Activated T-cell treated with anti-CD3 and anti-CD28 coated beads for 48 hours (primary cell): ENCODE measurements at regions not wholly inside any gene's neighbourhood (a gene's known extent, or its start where the extent isn't known, plus 50 kb on each side); places are given as distances from the start of the nearest gene placed in this dataset.
A peak's percentile ranks its signal among the peaks of the same experiment; 100 is the strongest.

Source experiments
- DNase-seq: peaks from one replicate; pipeline ENCODE4 v3.0.0-alpha.2; 2020; ENCODE audit warnings: low read depth

- DNase-seq, result no peak
These were observed 107.5 kb downstream of the CYSLTR2 start for GRCh38 chr13:48761256-48761655.

- DNase-seq, result peak; percentile 65
These were observed 115.5 kb downstream of the CYSLTR2 start for GRCh38 chr13:48769107-48769704.

- no peak for DNase-seq
These were observed 116.6 kb downstream of the CYSLTR2 start for GRCh38 chr13:48770372-48770771.

- no peak for DNase-seq
These were observed 119.2 kb downstream of the CYSLTR2 start for GRCh38 chr13:48772908-48773307.

- DNase-seq, result no peak
These were observed 120.0 kb downstream of the CYSLTR2 start for GRCh38 chr13:48773531-48774275.

GRCh38 chr13:48775285-48775684 is 121.6 kb downstream of the CYSLTR2 start:
- no peak for DNase-seq

GRCh38 chr13:48775804-48776203 is 122.1 kb downstream of the CYSLTR2 start:
- DNase-seq, result no peak

- DNase-seq, result no peak
These were observed 122.7 kb downstream of the CYSLTR2 start for GRCh38 chr13:48776401-48776800.

- DNase-seq, result no peak
These were observed 124.9 kb downstream of the CYSLTR2 start for GRCh38 chr13:48778610-48779009.

GRCh38 chr13:48780713-48781341 is 127.1 kb downstream of the CYSLTR2 start:
- no peak for DNase-seq

GRCh38 chr13:48782429-48782840 is 128.7 kb downstream of the CYSLTR2 start:
- DNase-seq, result no peak

- no peak for DNase-seq
These were observed 129.5 kb downstream of the CYSLTR2 start for GRCh38 chr13:48783181-48783630.

GRCh38 chr13:48783695-48784230 is 130.0 kb downstream of the CYSLTR2 start:
- DNase-seq, result no peak

- DNase-seq, result no peak
These were observed 131.3 kb downstream of the CYSLTR2 start for GRCh38 chr13:48784916-48785548.

GRCh38 chr13:48790199-48790598 is 136.5 kb downstream of the CYSLTR2 start:
- no peak for DNase-seq

- DNase-seq, result no peak
These were observed 137.2 kb downstream of the CYSLTR2 start for GRCh38 chr13:48790966-48791365.

- DNase-seq, result no peak
These were observed 143.4 kb downstream of the CYSLTR2 start for GRCh38 chr13:48797127-48797526.

- DNase-seq, result no peak
These were observed 144.0 kb downstream of the CYSLTR2 start for GRCh38 chr13:48797761-48798160.

GRCh38 chr13:48798180-48798579 is 144.5 kb downstream of the CYSLTR2 start:
- DNase-seq, result no peak

GRCh38 chr13:48801255-48801654 is 147.5 kb downstream of the CYSLTR2 start:
- DNase-seq, result no peak

GRCh38 chr13:48804821-48805601 is 151.3 kb downstream of the CYSLTR2 start:
- DNase-seq, result no peak

- DNase-seq, result no peak
These were observed 152.8 kb downstream of the CYSLTR2 start for GRCh38 chr13:48806522-48806921.
